Fibroblast of lung (primary cell): ENCODE measurements at regions not wholly inside any gene's neighbourhood (a gene's known extent, or its start where the extent isn't known, plus 50 kb on each side); places are given as distances from the start of the nearest gene placed in this dataset.

Experiments
- CTCF ChIP-seq, 2 donors: IDR thresholded peaks in 1 of 2; conservative IDR thresholded peaks in 1 of 2; 1 replicate in 1 of 2; 2 replicates in 1 of 2; pipeline ENCODE4 v1.5.1; 2011 to 2012; ENCODE audit warnings: low read length in 2 of 2, control low read depth in 1 of 2, inconsistent platforms in 1 of 2, low read depth in 1 of 2, mild to moderate bottlenecking in 1 of 2
- EZH2 ChIP-seq: IDR thresholded peaks from 2 replicates; pipeline ENCODE4 v1.5.1; 2012; ENCODE audit warnings: low read length, control low read depth, mild to moderate bottlenecking; ENCODE audit errors: missing control alignments

DNA sequence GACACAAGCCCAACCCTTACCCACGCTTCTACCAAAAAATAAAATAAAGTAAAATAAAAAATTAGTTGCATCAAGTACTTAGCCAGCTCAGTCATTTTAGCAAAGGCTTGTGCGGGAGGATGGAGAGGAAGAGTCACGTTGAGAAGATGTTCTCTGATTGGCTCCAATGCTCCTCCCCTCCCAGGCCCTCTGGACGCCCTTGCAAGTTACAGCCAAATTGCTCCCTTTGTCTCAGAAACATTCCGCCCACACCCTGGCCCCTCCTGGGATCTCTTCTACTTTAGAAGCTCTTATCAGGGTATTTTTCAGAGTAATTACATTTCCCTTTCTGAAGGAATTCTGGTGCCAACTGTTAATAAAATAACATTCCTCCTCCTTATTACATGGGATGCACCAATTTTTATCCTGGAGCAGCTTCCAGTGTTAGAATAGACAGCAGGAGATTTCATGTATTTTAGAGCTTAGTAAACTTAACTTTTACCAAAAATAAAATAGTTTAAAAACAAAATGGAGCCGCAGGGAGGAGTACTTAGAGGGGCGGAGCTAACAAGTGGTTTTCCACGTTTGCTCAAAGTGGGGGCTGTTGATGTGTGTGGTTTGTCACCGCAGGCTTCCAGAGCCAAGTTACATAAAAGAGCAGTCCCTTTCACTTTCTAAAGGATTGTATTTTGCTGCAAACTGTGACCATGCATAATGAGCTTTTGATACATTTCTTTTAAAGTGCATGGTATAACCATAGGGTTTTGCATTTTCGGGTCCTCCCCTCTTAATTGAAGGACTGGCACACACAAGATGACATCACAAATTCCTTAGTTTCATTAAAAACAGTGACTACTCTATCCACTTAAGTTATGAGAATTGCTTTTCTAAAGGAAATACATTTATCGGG, 71.7 kb upstream of the RAP1B start:
- TF ChIP-seq CTCF (conservative IDR thresholded peaks at IDR 0.05 in 1 of 2, IDR thresholded peaks at IDR 0.05 in 1 of 2; ENCODE audit: low read depth in 1 of 2, low read length in 2 of 2) (no peak), EZH2 (no peak)
